HEK293 (cell line): ENCODE measurements at regions not wholly inside any gene's neighbourhood (a gene's known extent, or its start where the extent isn't known, plus 50 kb on each side); places are given as distances from the start of the nearest gene placed in this dataset.

Experiments
- CTCF ChIA-PET: fragments of 350-600 bp; formaldehyde crosslinking; extraction: SDS; loops from one replicate; lab custom pipeline; 2021; ENCODE audit warnings: antibody characterized with exemption; lab: Yijun Ruan, JAX
- POLR2A ChIA-PET: fragments of 300-600 bp; formaldehyde crosslinking; extraction: SDS; loops from one replicate; lab custom pipeline; 2020; ENCODE audit warnings: antibody characterized with exemption, inconsistent platforms; lab: Yijun Ruan, JAX
- H3K27ac ChIP-seq: fragments of 200-500 bp; sonication (Bioruptor generic); 2 replicates; pipeline ENCODE4 v1.5.1; 2014; ENCODE audit warnings: low read depth, low read length, control low read depth, inconsistent platforms; ENCODE audit errors: extremely low read depth
- H3K36me3 ChIP-seq, 2 experiments: fragments of 200-500 bp in 1 of 2; sonication (Bioruptor generic) in 1 of 2; 1 replicate in 1 of 2; 2 replicates in 1 of 2; pipeline ENCODE4 v1.5.1; 2014 to 2017; ENCODE audit warnings: inconsistent platforms in 2 of 2, low read length in 2 of 2; ENCODE audit not compliant: control insufficient read depth in 2 of 2, insufficient read depth in 1 of 2
- H3K4me1 ChIP-seq: fragments of 200-500 bp; sonication (Bioruptor generic); 2 replicates; pipeline ENCODE4 v1.5.1; 2014; ENCODE audit warnings: mild to moderate bottlenecking, low read length, inconsistent platforms; ENCODE audit not compliant: control insufficient read depth, insufficient read depth
- H3K4me3 ChIP-seq: 2 replicates; pipeline ENCODE4 v1.5.1; 2011; ENCODE audit warnings: low read depth, mild to moderate bottlenecking, control low read depth, low read length, moderate library complexity
- H3K9me3 ChIP-seq: fragments of 200-500 bp; sonication (Bioruptor generic); 2 replicates; pipeline ENCODE4 v1.5.1; 2014; ENCODE audit warnings: low read depth, low read length, inconsistent platforms; ENCODE audit not compliant: control insufficient read depth, insufficient read depth
- KLF8 ChIP-seq: fragments of 450-650 bp; formaldehyde crosslinking; IDR thresholded peaks from 2 replicates; pipeline ENCODE4 v1.5.1; 2016; ENCODE audit warnings: missing biosample characterization, missing genetic modification characterization
- SETDB1 ChIP-seq: IDR thresholded peaks from one replicate; pipeline ENCODE4 v1.6.1; 2017; ENCODE audit warnings: mild to moderate bottlenecking, low read length, moderate library complexity, mixed read lengths; ENCODE audit not compliant: insufficient read length
- ZBTB8A ChIP-seq: fragments of 450-650 bp; formaldehyde crosslinking; IDR thresholded peaks from 2 replicates; pipeline ENCODE4 v1.5.1; 2016; ENCODE audit warnings: missing biosample characterization, missing genetic modification characterization
- ZFP3 ChIP-seq: fragments of 450-650 bp; formaldehyde crosslinking; IDR thresholded peaks from 2 replicates; pipeline ENCODE4 v1.5.1; 2016; ENCODE audit warnings: low read depth, missing biosample characterization, missing genetic modification characterization
- ZFP37 ChIP-seq: fragments of 450-650 bp; formaldehyde crosslinking; IDR thresholded peaks from 2 replicates; pipeline ENCODE4 v1.5.1; 2016; ENCODE audit warnings: missing biosample characterization, missing genetic modification characterization
- ZFP41 ChIP-seq: fragments of 450-650 bp; formaldehyde crosslinking; IDR thresholded peaks from 2 replicates; pipeline ENCODE4 v1.5.1; 2016; ENCODE audit warnings: missing biosample characterization, missing genetic modification characterization, borderline replicate concordance
- ZNF112 ChIP-seq: fragments of 450-650 bp; formaldehyde crosslinking; IDR thresholded peaks from 2 replicates; pipeline ENCODE4 v1.5.0; 2017; ENCODE audit warnings: missing biosample characterization, missing genetic modification characterization
- ZNF202 ChIP-seq: fragments of 450-650 bp; formaldehyde crosslinking; IDR thresholded peaks from 2 replicates; pipeline ENCODE4 v1.5.1; 2016; ENCODE audit warnings: missing biosample characterization, missing genetic modification characterization, borderline replicate concordance
- ZNF239 ChIP-seq: fragments of 450-650 bp; formaldehyde crosslinking; IDR thresholded peaks from 2 replicates; pipeline ENCODE4 v1.5.1; 2016; ENCODE audit warnings: missing biosample characterization, missing genetic modification characterization
- ZNF416 ChIP-seq: fragments of 450-650 bp; formaldehyde crosslinking; IDR thresholded peaks from 2 replicates; pipeline ENCODE4 v1.5.1; 2016; ENCODE audit warnings: missing biosample characterization, missing genetic modification characterization
- ZNF560 ChIP-seq: fragments of 450-650 bp; formaldehyde crosslinking; IDR thresholded peaks from 2 replicates; pipeline ENCODE4 v1.5.1; 2017; ENCODE audit warnings: missing biosample characterization, missing genetic modification characterization, borderline replicate concordance
- ZNF623 ChIP-seq: fragments of 450-650 bp; formaldehyde crosslinking; IDR thresholded peaks from 2 replicates; pipeline ENCODE4 v1.5.1; 2016; ENCODE audit warnings: missing biosample characterization, missing genetic modification characterization
- ZNF624 ChIP-seq: fragments of 450-650 bp; formaldehyde crosslinking; IDR thresholded peaks from 2 replicates; pipeline ENCODE4 v1.5.1; 2017; ENCODE audit warnings: missing biosample characterization, missing genetic modification characterization
- ZNF658 ChIP-seq: fragments of 450-650 bp; formaldehyde crosslinking; IDR thresholded peaks from 2 replicates; pipeline ENCODE4; 2016; ENCODE audit warnings: missing biosample characterization, missing genetic modification characterization
- ZNF670 ChIP-seq: fragments of 450-650 bp; formaldehyde crosslinking; IDR thresholded peaks from 2 replicates; pipeline ENCODE4 v1.5.1; 2016; ENCODE audit warnings: missing biosample characterization, missing genetic modification characterization, low read depth
- ZNF747 ChIP-seq: fragments of 450-650 bp; formaldehyde crosslinking; IDR thresholded peaks from 2 replicates; pipeline ENCODE4 v1.5.1; 2016; ENCODE audit warnings: missing biosample characterization, missing genetic modification characterization
- ZNF830 ChIP-seq: fragments of 450-650 bp; IDR thresholded peaks from 2 replicates; pipeline ENCODE4 v1.5.0; 2018; ENCODE audit warnings: missing biosample characterization, missing genetic modification characterization, low read depth, mild to moderate bottlenecking, moderate library complexity
- TF ChIP-seq, protein P1 (sequence below): fragments of 450-650 bp; formaldehyde crosslinking; IDR thresholded peaks from 2 replicates; pipeline ENCODE4 v1.5.1; 2017; ENCODE audit warnings: missing biosample characterization, mild to moderate bottlenecking, missing genetic modification characterization, moderate library complexity
- TF ChIP-seq, protein P2 (sequence below): fragments of 450-650 bp; formaldehyde crosslinking; IDR thresholded peaks from 2 replicates; pipeline ENCODE4 v1.5.1; 2016; ENCODE audit warnings: missing biosample characterization, missing genetic modification characterization, low read depth
- TF ChIP-seq, protein P3 (sequence below): fragments of 450-650 bp; formaldehyde crosslinking; IDR thresholded peaks from 2 replicates; pipeline ENCODE4 v1.5.1; 2016; ENCODE audit warnings: missing biosample characterization, missing genetic modification characterization
- TF ChIP-seq, protein P4 (sequence below): fragments of 450-650 bp; formaldehyde crosslinking; IDR thresholded peaks from 2 replicates; pipeline ENCODE4 v1.5.1; 2017; ENCODE audit warnings: missing biosample characterization, missing genetic modification characterization
- TF ChIP-seq, protein P5 (sequence below): fragments of 450-650 bp; formaldehyde crosslinking; IDR thresholded peaks from 2 replicates; pipeline ENCODE4 v1.5.1; 2016; ENCODE audit warnings: missing biosample characterization, missing genetic modification characterization

DNA sequence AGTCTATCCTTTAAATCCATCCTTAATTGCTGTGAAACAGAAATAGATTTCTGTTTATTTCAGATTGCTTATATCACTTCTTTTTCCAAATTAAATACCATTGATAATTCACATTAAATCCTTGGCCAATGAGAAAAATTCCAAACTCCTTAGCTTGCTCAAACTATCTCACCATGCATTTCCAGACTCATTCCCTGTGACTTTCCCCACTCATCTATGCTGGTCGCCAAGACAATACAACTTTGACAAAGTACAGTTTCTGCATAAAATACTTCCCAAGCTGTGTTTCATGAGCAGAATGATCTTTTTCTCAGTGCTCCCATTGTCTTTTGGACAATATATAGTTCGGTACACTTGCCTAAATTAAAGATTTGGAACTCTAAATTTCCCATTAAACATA lies 575.6 kb downstream of the CPS1 start (continued):
- TF ChIP-seq, protein P1, sequence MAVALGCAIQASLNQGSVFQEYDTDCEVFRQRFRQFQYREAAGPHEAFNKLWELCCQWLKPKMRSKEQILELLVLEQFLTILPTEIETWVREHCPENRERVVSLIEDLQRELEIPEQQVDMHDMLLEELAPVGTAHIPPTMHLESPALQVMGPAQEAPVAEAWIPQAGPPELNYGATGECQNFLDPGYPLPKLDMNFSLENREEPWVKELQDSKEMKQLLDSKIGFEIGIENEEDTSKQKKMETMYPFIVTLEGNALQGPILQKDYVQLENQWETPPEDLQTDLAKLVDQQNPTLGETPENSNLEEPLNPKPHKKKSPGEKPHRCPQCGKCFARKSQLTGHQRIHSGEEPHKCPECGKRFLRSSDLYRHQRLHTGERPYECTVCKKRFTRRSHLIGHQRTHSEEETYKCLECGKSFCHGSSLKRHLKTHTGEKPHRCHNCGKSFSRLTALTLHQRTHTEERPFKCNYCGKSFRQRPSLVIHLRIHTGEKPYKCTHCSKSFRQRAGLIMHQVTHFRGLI (tag by site-specific recombination): no peak
- TF ChIP-seq ZNF112 (tag by site-specific recombination) (no peak), ZBTB8A (tag by site-specific recombination) (no peak), ZFP37 (tag by site-specific recombination) (no peak), ZNF239 (no peak), ZNF624 (tag by site-specific recombination) (no peak), ZFP3 (tag by site-specific recombination) (no peak), ZNF202 (tag by site-specific recombination) (no peak), ZNF658 (tag by site-specific recombination) (no peak), ZNF747 (no peak)
- TF ChIP-seq, protein P2, sequence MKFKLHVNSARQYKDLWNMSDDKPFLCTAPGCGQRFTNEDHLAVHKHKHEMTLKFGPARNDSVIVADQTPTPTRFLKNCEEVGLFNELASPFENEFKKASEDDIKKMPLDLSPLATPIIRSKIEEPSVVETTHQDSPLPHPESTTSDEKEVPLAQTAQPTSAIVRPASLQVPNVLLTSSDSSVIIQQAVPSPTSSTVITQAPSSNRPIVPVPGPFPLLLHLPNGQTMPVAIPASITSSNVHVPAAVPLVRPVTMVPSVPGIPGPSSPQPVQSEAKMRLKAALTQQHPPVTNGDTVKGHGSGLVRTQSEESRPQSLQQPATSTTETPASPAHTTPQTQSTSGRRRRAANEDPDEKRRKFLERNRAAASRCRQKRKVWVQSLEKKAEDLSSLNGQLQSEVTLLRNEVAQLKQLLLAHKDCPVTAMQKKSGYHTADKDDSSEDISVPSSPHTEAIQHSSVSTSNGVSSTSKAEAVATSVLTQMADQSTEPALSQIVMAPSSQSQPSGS (tag by site-specific recombination): no peak
- TF ChIP-seq, protein P3, sequence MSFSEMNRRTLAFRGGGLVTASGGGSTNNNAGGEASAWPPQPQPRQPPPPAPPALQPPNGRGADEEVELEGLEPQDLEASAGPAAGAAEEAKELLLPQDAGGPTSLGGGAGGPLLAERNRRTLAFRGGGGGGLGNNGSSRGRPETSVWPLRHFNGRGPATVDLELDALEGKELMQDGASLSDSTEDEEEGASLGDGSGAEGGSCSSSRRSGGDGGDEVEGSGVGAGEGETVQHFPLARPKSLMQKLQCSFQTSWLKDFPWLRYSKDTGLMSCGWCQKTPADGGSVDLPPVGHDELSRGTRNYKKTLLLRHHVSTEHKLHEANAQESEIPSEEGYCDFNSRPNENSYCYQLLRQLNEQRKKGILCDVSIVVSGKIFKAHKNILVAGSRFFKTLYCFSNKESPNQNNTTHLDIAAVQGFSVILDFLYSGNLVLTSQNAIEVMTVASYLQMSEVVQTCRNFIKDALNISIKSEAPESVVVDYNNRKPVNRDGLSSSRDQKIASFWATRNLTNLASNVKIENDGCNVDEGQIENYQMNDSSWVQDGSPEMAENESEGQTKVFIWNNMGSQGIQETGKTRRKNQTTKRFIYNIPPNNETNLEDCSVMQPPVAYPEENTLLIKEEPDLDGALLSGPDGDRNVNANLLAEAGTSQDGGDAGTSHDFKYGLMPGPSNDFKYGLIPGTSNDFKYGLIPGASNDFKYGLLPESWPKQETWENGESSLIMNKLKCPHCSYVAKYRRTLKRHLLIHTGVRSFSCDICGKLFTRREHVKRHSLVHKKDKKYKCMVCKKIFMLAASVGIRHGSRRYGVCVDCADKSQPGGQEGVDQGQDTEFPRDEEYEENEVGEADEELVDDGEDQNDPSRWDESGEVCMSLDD: no peak

DNA sequence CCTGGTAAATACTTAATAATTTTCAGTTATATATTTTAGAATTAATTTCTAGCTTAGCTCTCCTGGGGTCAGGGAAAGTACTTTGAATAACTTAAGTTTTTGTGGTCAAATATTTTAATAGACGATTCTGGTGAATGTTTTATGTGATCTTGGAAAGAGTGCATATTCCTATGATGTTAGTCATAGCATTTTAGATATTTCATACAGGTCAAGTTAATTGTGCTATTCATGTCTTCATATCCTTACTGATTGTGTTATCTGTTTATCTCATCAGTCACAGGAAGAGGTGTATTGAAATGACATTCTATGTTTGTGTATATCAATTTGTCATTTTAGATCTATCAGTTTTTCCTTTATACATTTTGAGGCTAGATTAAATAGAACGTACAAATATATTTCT lies 576.2 kb downstream of the CPS1 start:
- CTCF ChIA-PET: interaction anchor here (0.6 kb wide), 1 partner anchor 371 kb away, joined by 3 read pairs; no protein-coding TSS in a partner anchor
- H3K4me1 ChIP-seq: no peaks in the 10 kb centered on the region
- H3K27ac ChIP-seq: no peak overlapping the region
- no peak overlapping the region for H3K4me3 ChIP-seq
- TF ChIP-seq ZNF670 (tag by site-specific recombination) (no peak), ZNF830 (tag by site-specific recombination) (no peak), ZNF623 (tag by site-specific recombination) (no peak), KLF8 (tag by site-specific recombination) (no peak), ZNF416 (tag by site-specific recombination) (no peak), ZNF560 (tag by site-specific recombination) (no peak), SETDB1 (no peak), ZFP41 (no peak)
- TF ChIP-seq, protein P4, sequence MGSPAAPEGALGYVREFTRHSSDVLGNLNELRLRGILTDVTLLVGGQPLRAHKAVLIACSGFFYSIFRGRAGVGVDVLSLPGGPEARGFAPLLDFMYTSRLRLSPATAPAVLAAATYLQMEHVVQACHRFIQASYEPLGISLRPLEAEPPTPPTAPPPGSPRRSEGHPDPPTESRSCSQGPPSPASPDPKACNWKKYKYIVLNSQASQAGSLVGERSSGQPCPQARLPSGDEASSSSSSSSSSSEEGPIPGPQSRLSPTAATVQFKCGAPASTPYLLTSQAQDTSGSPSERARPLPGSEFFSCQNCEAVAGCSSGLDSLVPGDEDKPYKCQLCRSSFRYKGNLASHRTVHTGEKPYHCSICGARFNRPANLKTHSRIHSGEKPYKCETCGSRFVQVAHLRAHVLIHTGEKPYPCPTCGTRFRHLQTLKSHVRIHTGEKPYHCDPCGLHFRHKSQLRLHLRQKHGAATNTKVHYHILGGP: no peak
- TF ChIP-seq, protein P5, sequence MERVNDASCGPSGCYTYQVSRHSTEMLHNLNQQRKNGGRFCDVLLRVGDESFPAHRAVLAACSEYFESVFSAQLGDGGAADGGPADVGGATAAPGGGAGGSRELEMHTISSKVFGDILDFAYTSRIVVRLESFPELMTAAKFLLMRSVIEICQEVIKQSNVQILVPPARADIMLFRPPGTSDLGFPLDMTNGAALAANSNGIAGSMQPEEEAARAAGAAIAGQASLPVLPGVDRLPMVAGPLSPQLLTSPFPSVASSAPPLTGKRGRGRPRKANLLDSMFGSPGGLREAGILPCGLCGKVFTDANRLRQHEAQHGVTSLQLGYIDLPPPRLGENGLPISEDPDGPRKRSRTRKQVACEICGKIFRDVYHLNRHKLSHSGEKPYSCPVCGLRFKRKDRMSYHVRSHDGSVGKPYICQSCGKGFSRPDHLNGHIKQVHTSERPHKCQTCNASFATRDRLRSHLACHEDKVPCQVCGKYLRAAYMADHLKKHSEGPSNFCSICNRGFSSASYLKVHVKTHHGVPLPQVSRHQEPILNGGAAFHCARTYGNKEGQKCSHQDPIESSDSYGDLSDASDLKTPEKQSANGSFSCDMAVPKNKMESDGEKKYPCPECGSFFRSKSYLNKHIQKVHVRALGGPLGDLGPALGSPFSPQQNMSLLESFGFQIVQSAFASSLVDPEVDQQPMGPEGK: no peak
- TF ChIP-seq, all 188 proteins: peak for 0
- H3K9me3 ChIP-seq: no peaks in the 10 kb centered on the region
- POLR2A ChIA-PET: no interaction called here
- no peaks in the 10 kb centered on the region for H3K36me3 ChIP-seq
